Stimulated activated CD8-positive, alpha-beta memory T cell treated with anti-CD3 and anti-CD28 coated beads, Interleukin-2, amount 100 ng/mL, for 48 hours (primary cell): ENCODE measurements at regions not wholly inside any gene's neighbourhood (a gene's known extent, or its start where the extent isn't known, plus 50 kb on each side); places are given as distances from the start of the nearest gene placed in this dataset.
"Not testable (repeated sequence)": the region's sequence is repeated elsewhere in the genome, so short reads cannot be mapped to it uniquely, and the experiment has no call there.

Experiments used
- DNase-seq, 2 donors: peaks; one replicate each; pipeline ENCODE4 v3.0.0-alpha.2; 2020; ENCODE audit warnings: low read depth in 2 of 2

GRCh38 chr10:6695519-6695918 lies 115.4 kb upstream of the PRKCQ start:
- DNase-seq: no peak

DNA sequence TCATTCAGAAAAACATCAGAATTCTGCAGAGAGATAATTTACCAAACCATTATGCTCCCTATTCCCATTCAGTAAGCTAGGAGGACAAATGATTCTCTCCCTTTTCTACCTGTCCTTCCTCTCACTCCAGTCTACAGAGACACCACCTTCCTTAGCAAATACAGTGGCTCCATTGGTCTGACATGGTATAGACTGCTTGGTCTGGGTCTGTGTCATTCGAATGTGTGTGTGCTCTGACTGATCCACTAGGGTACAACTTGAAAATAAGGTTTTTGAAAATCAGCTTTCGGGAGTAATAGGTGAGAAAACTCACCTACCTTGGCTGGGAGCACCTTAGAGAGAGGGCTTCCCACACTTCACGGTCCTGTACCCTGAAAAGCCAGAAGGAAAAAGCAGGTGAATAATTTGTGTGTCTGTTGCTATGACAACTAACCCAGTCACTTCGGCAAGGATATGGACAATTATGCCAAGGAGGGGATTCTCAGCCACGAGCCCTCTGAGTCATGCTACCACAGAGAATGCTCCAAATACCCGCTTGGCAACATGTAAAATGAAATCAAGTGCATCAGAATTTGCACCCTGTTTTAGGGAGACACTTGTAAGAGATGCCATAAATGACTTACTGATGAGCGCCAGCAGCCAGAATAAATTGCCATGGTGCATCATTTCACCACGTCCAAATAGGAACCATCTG lies 114.5 kb upstream of the PRKCQ start:
- no peak for DNase-seq

- no peak for DNase-seq
These were observed 112.8 kb upstream of the PRKCQ start for GRCh38 chr10:6692856-6693255.

- no peak for DNase-seq
These were observed 112.0 kb upstream of the PRKCQ start for GRCh38 chr10:6692103-6692502.

DNA sequence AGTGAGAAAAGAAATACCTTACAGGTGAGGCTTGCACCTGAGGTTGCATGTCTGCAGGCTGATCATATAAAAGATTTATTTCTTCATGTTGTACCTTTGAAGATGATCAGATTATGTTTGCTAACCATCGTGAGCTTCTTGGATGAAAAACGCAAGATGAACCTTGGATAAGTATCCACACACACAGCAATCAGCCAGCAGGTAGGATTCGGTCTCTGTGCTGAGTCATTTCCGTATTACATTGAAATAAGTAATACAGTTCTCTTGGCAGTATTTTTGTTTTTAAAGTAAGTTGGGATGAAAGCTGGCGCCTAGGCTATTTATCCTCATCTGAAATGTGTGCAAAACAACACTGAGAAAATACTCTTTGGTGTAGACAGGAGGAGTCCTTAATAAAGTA lies 109.0 kb upstream of the PRKCQ start:
- no peak for DNase-seq

DNA sequence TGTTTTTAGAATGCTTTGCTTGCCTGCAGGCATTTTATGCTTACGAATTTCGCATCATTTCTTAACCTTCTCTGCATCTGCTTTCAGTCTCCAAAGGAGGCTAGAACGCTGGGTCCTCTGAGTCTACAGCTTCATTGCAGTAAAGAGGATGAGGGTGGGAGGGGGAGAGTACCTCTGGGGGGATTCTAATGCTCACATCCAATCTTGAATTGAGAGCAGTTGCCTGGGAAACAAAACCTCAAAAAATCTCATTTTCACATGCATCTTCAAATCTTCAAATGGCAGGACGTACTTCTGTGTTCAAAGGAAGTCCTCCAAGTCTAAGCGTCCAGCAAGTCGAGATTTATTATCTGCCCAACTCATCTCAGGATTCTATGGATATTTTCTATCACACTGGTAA lies 100.7 kb upstream of the PRKCQ start:
- DNase-seq: no peak

GRCh38 chr10:6678956-6679355 lies 98.9 kb upstream of the PRKCQ start:
- DNase-seq: no peak

DNA sequence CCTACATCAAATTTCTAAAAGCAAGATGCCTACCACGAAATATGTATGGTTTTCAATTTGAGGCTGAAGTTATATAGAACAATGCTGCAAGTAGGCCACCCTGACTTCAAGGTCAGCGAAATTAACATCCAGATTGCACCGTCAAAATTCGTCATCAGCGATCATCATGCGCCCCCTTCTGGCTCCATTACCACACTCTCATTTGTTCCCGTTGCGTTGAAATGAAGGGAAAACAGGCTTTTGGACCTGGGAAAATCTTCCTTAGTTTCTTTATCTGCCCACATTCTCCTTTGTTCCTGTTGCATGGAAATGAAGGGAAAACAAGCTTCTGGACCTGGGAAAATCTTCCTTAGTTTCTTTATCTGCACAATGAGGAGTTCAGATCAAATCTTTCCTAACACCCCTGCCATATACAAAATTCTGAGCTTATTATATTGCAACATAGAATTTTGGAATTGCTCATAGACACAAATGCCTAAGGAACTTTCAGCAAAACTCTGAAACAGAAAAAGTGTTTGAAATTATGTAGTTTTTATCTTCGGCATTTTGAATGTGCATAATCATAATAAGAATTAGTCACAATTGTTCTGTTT lies 98.2 kb upstream of the PRKCQ start:
- DNase-seq: peak; percentile 29 to 45

DNA sequence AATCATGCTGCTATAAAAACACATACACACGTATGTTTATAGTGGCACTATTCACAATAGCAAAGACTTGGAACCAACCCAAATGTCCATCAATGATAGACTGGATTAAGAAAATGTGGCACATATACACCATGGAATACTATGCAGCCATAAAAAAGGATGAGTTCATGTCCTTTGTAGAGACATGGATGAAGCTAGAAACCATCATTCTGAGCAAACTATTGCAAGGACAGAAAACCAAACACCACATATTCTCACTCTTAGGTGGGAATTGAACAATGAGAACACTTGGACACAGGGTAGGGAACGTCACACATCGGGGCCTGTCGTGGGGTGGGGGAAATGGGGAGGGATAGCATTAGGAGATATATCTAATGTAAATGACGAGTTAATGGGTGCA lies 97.1 kb upstream of the PRKCQ start:
- DNase-seq: not testable (repeated sequence)

GRCh38 chr10:6674291-6674690 lies 94.2 kb upstream of the PRKCQ start:
- DNase-seq: no peak

DNA sequence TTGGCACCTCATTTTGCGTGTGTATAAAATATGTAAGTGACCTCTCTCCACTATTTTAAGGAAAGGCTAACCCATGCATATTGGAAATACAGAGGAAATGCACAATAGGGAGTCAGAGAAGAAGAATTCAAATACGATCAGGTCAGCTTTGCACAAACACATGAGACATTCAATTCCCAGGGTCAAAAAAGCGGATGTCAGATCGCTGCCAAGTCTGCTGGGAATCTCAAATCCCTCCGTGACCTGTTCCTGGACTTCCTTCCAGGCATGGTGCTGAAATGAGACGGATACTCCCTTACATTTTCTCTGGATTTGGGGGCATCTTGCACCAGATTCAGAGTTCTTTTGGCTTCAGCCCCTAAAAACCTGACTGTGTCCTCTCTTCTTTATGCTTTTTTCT lies 91.9 kb upstream of the PRKCQ start:
- DNase-seq: no peak

GRCh38 chr10:6669269-6669859 lies 89.3 kb upstream of the PRKCQ start:
- DNase-seq: no peak

- peak in 1 of 2 donors; percentile 30 for DNase-seq
These were observed 87.7 kb upstream of the PRKCQ start for GRCh38 chr10:6667679-6668270.

DNA sequence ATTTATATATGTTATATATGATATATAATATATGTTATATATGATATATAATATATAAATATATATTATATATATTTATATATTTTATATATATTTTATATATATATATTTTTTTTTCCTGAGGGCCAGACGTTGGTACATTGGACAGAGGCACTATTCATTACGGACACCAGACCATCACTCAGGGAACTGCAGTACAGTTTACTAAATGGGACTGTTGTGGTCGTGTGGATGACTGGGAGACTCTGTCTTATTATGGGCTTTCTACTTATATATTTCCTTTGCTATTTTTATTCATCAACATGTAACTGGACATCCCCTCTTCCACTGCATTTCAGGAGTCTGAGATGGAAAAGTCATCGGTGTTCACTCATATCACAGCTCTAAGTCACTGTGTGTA lies 87.1 kb upstream of the PRKCQ start:
- DNase-seq: no peak

DNA sequence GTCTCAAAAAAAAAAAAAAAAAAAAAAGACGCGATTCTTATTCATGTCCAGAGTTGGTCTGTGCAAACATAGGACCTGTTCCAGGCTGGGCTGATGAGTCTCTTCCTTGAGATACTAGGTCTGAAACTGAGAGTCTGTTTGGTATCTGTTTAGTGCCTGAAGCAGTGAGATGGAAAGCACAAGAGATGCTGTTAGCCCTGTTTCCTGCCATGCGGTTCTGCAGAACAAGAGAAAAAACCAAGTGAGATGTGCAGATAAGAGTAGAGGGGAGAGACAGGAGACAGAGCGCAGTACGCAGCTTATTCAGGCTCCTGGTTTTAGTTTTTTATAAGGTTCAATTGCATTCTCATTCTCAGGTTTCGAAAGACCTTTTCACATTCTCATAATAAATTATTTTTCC lies 85.8 kb upstream of the PRKCQ start:
- DNase-seq: peak in 1 of 2 donors; percentile 10

DNA sequence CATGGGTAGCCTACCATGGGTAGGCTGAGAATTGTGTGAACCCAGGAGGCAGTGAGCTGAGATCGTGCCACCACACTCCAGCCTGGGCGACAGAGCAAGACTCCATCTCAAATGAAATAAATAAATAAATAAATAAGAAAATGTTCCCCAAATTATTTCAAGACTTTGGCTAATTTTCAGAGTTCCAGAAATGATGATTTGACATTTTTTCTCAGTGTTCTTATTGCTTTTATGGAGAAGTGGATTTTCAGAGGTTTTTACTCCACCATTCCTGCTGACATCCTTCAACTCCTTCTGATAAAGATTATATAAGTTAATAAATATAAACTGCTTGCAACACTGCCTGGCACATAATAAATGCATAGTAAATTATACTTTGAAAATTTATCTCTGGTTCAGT lies 80.4 kb upstream of the PRKCQ start:
- no peak for DNase-seq

DNA sequence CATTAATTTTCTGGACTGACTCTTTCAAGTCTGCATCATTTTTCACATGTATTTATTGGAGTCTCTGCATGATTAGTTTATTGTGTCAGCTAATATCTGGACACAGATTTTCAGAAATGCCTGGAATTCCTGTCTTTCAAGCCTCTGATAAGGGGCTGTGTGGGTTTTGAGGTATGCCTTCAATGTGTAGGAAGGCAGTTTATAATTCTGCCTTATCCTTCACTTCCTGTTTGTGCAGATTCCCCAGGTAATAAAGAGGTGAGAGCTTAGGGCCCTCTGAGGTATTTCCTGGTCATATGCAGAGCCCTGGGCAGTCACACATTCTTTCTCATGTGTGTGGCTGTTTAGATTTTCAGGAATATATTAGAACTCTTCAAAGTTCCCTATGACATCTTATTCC lies 79.4 kb upstream of the PRKCQ start:
- no peak for DNase-seq

DNA sequence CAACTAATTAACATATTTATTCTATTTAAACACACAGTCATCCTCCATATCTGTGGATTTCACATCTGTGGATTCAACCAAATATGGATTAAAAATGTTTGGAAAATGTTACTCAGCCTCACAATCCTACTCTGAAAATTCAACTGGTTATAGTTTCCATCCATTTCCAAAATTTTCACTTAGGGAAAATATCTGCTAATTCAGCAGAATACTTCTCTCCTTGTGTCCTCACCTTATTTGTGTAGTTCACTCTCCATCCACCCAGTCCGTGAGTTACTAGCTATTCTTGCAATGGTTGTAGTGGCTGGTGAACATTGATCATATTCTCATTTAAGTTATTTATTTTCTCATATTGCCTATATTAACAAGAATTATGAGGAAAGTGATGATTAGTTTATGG lies 77.6 kb upstream of the PRKCQ start:
- DNase-seq: no peak

DNA sequence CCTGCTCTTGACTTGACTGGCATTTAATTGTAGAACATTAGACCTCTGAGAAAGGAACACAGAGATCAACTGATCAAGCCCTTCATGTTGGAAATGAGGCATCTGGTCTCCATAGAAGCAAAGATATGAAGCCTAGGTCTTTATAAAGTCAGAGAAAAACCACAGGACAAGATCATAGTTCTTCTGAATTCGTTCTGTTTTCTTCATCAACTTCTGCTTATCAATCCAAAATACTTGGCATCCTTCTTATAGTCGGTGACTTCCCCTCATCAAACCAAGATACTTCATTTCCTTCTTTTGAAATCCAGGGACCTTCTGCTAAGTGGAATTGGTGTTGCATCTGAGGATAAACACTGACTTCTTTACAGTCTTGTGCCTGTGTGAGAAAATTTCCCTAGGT lies 77.1 kb upstream of the PRKCQ start:
- no peak for DNase-seq

DNA sequence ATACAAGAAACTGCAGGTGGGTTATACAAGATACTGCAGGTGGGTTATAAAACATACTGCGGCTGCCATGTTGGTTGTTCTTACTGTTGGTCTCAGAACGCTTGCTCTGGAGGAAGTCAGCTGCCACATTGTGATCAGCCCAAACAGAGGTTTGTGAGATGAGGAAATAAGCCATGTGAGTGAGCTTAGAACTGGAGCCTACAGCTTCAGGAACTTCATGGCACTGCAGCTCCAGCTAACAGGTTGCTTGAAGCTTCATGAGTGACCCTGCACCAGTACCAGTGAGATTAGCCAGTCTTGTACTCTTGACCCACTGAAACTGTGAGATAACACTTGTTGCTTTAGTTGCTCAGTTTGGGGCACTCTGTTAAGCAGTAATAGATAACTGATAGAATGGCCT lies 74.5 kb upstream of the PRKCQ start:
- DNase-seq: no peak

- no peak for DNase-seq
These were observed 70.5 kb upstream of the PRKCQ start for GRCh38 chr10:6650586-6650985.

DNA sequence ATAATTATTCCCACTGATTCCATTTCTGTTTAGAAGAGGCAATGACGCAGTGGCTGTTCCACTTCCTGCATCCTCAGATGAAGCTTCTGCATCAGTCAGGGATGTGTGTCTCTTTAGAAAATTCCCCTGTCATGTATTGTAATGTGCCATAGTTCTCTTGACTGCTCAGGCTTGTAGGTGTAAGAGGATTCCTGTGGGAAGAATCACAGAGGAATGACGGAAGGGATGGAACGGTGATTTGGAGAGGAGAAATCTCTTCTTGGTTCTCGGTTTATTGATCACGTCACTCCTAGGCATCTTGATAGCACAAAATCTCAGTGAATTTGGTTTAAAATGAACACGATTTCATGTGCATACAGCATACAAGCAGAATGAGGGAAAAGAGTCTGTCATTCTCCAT lies 69.8 kb upstream of the PRKCQ start:
- DNase-seq: no peak
